Smooth muscle cell (in vitro differentiated cells): ENCODE measurements at regions not wholly inside any gene's neighbourhood (a gene's known extent, or its start where the extent isn't known, plus 50 kb on each side); places are given as distances from the start of the nearest gene placed in this dataset.

Source experiments
- DNase-seq: peaks from one replicate; lab custom pipeline; 2025; ENCODE audit not compliant: unreplicated experiment; lab: John Stamatoyannopoulos, UW
- H2AFZ ChIP-seq: fragments of 200-600 bp; sonication (generic); 2 replicates; pipeline ENCODE4 v1.6.0; 2016; ENCODE audit warnings: antibody characterized with exemption, low read depth, mild to moderate bottlenecking
- H3F3A ChIP-seq: fragments of 200-600 bp; sonication (generic); 2 replicates; pipeline ENCODE4 v1.6.0; 2017; ENCODE audit warnings: antibody characterized with exemption, low read depth
- H3K27ac ChIP-seq: fragments of 200-600 bp; sonication (generic); 2 replicates; pipeline ENCODE4 v1.5.1; 2016; ENCODE audit warnings: low read depth, mild to moderate bottlenecking
- H3K27me3 ChIP-seq: fragments of 200-600 bp; sonication (generic); 2 replicates; pipeline ENCODE4 v1.6.1; 2016; ENCODE audit warnings: low read depth, mild to moderate bottlenecking
- H3K36me3 ChIP-seq: fragments of 200-600 bp; sonication (generic); 2 replicates; pipeline ENCODE4 v1.5.1; 2016; ENCODE audit warnings: low read depth
- H3K4me1 ChIP-seq: fragments of 200-600 bp; sonication (generic); 2 replicates; pipeline ENCODE4 v1.5.1; 2016; ENCODE audit warnings: low read depth
- H3K4me2 ChIP-seq: fragments of 200-600 bp; sonication (generic); 2 replicates; pipeline ENCODE4 v1.6.0; 2016; ENCODE audit warnings: mild to moderate bottlenecking
- H3K4me3 ChIP-seq: fragments of 200-600 bp; sonication (generic); 2 replicates; pipeline ENCODE4 v1.5.1; 2016; ENCODE audit warnings: mild to moderate bottlenecking
- H3K79me2 ChIP-seq: fragments of 200-600 bp; sonication (generic); 2 replicates; pipeline ENCODE4 v1.6.0; 2016; ENCODE audit warnings: low read depth, mild to moderate bottlenecking
- H3K9ac ChIP-seq: fragments of 200-600 bp; sonication (generic); 2 replicates; pipeline ENCODE4 v1.6.0; 2016; ENCODE audit warnings: low read depth
- H3K9me3 ChIP-seq: fragments of 200-600 bp; sonication (generic); replicated peaks from 2 replicates; pipeline ENCODE4 v1.5.1; 2016; ENCODE audit warnings: low read depth
- H4K20me1 ChIP-seq: fragments of 200-600 bp; sonication (generic); 2 replicates; pipeline ENCODE4 v1.6.0; 2016; ENCODE audit warnings: low read depth
- WGBS: methylation state at CpG from one replicate; pipeline ENCODE4 v1.1.7; 2016; ENCODE audit warnings: low lambda C conversion rate; 5-methylcytosine and 5-hydroxymethylcytosine counted together
- TF ChIP-seq, protein P1 (sequence below): fragments of 200-600 bp; sonication (generic); IDR thresholded peaks from 2 replicates; pipeline ENCODE4 v1.5.1; 2017; ENCODE audit warnings: borderline replicate concordance, mild to moderate bottlenecking, antibody characterized with exemption; ENCODE audit not compliant: insufficient read depth, poor library complexity, severe bottlenecking

DNA sequence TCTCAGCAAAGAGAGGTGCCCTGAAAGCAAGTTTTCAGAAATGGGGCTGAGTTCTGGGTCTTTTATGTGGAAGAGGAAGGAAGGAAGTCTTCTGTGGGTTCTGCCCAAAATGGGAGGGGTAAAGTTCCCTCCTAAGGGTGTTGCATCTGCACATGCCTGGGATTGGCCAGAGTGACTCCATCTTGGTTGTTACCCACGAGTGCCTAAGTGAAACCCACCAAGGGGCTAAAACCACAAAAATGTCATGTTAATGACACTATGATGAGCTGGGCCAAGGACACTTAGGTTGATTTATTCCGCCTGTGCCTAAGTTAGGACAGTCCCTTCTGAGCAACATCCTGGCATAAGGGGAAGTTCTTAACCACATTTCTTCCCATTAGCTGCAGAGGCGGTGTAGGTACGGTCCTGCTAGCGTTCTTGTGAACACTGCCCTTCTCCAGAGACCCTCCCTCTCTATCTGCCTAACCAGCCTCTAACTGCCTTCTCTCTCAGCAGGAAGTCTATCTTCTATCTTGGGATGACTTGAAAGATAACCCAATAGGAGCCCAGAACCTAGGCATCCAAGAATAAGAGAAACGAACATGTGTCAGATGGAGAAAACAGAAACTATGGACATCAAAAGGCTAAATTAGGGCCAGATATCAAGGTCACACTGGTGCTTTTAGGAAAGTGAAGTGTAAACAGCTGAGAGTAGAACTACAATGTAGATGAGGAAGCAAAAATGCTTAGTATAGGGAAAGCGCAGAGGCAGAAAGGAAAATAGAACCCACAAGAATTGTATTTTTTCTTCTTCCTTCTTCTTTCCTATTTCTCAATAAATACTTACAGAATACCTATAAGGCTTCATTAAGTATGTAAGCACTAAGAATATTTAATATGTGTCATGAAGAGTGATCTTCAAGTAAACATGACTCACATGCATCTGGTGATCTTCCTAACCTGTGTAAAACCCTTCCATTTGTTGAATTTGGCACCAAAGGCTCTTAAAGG is 104.2 kb upstream of the AMN1 start:
- H3K9me3 ChIP-seq = no peaks in the 10 kb centered on the region
- H3K4me3 ChIP-seq = no peak overlapping the region
- H3F3A ChIP-seq = no peaks in the 10 kb centered on the region
- H3K4me2 ChIP-seq = no peak overlapping the region
- H3K27ac ChIP-seq = no peak overlapping the region
- no peaks in the 10 kb centered on the region for H4K20me1 ChIP-seq
- no peaks in the 10 kb centered on the region for H3K36me3 ChIP-seq
- TF ChIP-seq, protein P1, sequence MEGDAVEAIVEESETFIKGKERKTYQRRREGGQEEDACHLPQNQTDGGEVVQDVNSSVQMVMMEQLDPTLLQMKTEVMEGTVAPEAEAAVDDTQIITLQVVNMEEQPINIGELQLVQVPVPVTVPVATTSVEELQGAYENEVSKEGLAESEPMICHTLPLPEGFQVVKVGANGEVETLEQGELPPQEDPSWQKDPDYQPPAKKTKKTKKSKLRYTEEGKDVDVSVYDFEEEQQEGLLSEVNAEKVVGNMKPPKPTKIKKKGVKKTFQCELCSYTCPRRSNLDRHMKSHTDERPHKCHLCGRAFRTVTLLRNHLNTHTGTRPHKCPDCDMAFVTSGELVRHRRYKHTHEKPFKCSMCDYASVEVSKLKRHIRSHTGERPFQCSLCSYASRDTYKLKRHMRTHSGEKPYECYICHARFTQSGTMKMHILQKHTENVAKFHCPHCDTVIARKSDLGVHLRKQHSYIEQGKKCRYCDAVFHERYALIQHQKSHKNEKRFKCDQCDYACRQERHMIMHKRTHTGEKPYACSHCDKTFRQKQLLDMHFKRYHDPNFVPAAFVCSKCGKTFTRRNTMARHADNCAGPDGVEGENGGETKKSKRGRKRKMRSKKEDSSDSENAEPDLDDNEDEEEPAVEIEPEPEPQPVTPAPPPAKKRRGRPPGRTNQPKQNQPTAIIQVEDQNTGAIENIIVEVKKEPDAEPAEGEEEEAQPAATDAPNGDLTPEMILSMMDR = no peak
- no peak for DNase-seq
- H3K4me1 ChIP-seq = no peaks in the 10 kb centered on the region
- 95% methylated on average over 7 of the region's 7 CpGs for WGBS
- no peaks in the 10 kb centered on the region for H3K27me3 ChIP-seq
- no peaks in the 10 kb centered on the region for H3K79me2 ChIP-seq
- no peak overlapping the region for H3K9ac ChIP-seq
- H2AFZ ChIP-seq = no peak overlapping the region

DNA sequence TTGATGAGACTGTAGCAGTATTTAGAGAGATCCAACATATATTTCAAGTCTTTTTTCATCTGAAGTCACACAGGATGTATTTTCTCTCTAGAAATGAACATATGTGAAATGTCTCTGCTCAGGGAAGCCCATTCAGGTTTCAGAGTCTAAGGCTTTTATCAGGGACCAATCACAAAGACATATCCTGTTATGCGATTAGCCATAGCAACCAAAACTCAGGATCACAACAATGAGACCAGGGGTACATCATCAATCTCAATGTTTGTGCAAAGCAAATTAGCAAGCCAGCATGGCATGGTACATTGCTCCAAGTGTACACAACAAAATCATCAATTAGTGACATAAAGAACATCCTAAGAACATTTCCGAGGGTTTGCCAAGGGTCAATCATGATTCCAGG is 99.2 kb upstream of the AMN1 start:
- no peak overlapping the region for H2AFZ ChIP-seq
- no peak overlapping the region for H3K27ac ChIP-seq
- no peak for DNase-seq
- H3F3A ChIP-seq = no peaks in the 10 kb centered on the region
- no peaks in the 10 kb centered on the region for H3K36me3 ChIP-seq
- H3K27me3 ChIP-seq = no peaks in the 10 kb centered on the region
- no peak overlapping the region for H3K9ac ChIP-seq
- H3K79me2 ChIP-seq = no peaks in the 10 kb centered on the region
- WGBS = 95% methylated on average over 2 of the region's 2 CpGs
- no peaks in the 10 kb centered on the region for H3K9me3 ChIP-seq
- no peaks in the 10 kb centered on the region for H4K20me1 ChIP-seq
- no peaks in the 10 kb centered on the region for H3K4me1 ChIP-seq
- no peak overlapping the region for H3K4me3 ChIP-seq
- TF ChIP-seq, protein P1 = no peak
- H3K4me2 ChIP-seq = no peak overlapping the region

DNA sequence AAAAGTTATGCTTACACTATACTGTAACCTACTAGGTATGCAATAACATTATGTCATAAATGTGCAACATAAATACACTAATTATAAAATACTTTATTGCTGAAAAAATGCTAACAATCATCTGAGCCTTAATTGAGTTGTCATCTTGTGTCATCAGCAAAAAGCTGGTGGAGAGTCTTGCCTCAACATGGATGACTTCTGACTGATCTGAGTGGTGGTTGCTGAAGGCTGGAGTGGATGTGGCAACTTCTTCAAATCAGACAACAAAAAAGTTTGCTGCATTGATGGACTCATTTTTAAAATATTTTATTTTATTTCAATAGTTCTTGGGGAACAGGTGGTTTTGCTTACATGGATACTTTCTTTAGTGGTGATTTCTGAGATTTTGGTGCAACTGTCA is 93.9 kb upstream of the AMN1 start:
- Histone ChIP-seq H3K4me1 (no peaks in the 10 kb centered on the region), H3K36me3 (no peaks in the 10 kb centered on the region), H3K27me3 (no peaks in the 10 kb centered on the region), H3K9ac (no peak overlapping the region), H3K79me2 (no peaks in the 10 kb centered on the region), H4K20me1 (no peaks in the 10 kb centered on the region), H3K4me3 (no peak overlapping the region), H3K9me3 (no peaks in the 10 kb centered on the region), H3F3A (no peaks in the 10 kb centered on the region), H3K27ac (no peak overlapping the region), H3K4me2 (no peak overlapping the region), H2AFZ (no peak overlapping the region)
- TF ChIP-seq, protein P1 = no peak
- DNase-seq = no peak

DNA sequence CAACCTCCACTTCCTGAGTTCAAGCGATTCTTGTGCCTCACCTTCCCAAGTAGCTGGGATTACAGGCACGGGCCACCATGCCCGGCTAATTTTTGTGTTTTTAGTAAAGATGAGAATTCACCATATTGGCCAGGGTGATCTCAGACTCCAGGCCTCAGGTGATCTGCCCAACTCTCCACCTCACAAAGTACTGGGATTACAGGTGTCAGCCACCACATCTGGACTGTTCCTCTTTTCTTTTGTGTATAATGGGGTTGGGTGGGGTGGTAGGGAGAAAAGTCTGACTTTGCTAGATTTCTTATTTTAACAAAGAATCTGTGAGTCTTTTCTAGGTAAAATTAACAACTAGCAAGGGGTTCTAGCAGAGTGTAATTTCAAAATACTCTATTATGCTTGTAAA is 92.7 kb upstream of the AMN1 start:
- no peaks in the 10 kb centered on the region for H4K20me1 ChIP-seq
- no peak overlapping the region for H3K27ac ChIP-seq
- 98% methylated on average over 3 of the region's 3 CpGs for WGBS
- no peaks in the 10 kb centered on the region for H3K27me3 ChIP-seq
- no peaks in the 10 kb centered on the region for H3K79me2 ChIP-seq
- H3F3A ChIP-seq = no peaks in the 10 kb centered on the region
- H3K4me3 ChIP-seq = no peak overlapping the region
- no peak for DNase-seq
- H3K4me2 ChIP-seq = no peak overlapping the region
- TF ChIP-seq, protein P1 = no peak
- no peaks in the 10 kb centered on the region for H3K9me3 ChIP-seq
- H3K9ac ChIP-seq = no peak overlapping the region
- no peaks in the 10 kb centered on the region for H3K36me3 ChIP-seq
- no peak overlapping the region for H2AFZ ChIP-seq
- H3K4me1 ChIP-seq = no peaks in the 10 kb centered on the region
